OCI-LY7 (cell line): ENCODE measurements at regions not wholly inside any gene's neighbourhood (a gene's known extent, or its start where the extent isn't known, plus 50 kb on each side); places are given as distances from the start of the nearest gene placed in this dataset.

Experiments used
- CTCF ChIP-seq: fragments of 200-600 bp; sonication (generic); conservative IDR thresholded peaks from 2 replicates; pipeline ENCODE4 v1.5.1; 2014; ENCODE audit warnings: mild to moderate bottlenecking, antibody characterized with exemption, low read length, moderate library complexity, mixed read lengths
- EZH2phosphoT487 ChIP-seq: fragments of 200-600 bp; sonication (generic); IDR thresholded peaks from 2 replicates; pipeline ENCODE4 v1.6.1; 2018; ENCODE audit warnings: low read depth, borderline replicate concordance, mild to moderate bottlenecking, mixed run types, antibody characterized with exemption, low read length, moderate library complexity, mixed read lengths

GRCh38 chr17:72370819-72371218, 250.0 kb downstream of the SOX9 start:
- TF ChIP-seq CTCF (no peak), EZH2phosphoT487 (no peak)
